GM18870 (cell line): ENCODE measurements at regions not wholly inside any gene's neighbourhood (a gene's known extent, or its start where the extent isn't known, plus 50 kb on each side); places are given as distances from the start of the nearest gene placed in this dataset.

ENCODE experiments used
- ATAC-seq: cut with Tn5 transposase; IDR thresholded peaks from one replicate; pipeline ENCODE4 v1.9.1; 2021; ENCODE audit warnings: moderate library complexity; ENCODE audit not compliant: unreplicated experiment

DNA sequence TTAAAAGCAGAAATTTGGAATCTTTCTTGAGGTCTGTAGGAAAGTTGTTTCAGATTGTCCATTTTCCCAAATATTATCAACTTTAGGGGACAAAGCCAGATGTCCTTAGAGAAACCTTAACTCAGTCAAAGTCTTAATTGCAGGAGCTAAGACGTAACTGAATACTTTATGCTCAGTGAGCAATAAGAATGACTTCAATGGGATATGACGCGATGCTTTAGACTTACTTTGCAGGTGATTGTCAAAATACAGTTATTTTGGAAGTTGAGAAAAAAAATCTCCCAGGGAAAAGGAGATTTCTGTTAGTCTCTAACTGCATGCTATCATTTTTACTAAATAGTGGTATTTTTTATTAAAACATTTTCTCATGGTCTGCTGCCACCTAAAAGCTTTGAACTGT is 750.9 kb upstream of the STXBP6 start:
- no peak for ATAC-seq

DNA sequence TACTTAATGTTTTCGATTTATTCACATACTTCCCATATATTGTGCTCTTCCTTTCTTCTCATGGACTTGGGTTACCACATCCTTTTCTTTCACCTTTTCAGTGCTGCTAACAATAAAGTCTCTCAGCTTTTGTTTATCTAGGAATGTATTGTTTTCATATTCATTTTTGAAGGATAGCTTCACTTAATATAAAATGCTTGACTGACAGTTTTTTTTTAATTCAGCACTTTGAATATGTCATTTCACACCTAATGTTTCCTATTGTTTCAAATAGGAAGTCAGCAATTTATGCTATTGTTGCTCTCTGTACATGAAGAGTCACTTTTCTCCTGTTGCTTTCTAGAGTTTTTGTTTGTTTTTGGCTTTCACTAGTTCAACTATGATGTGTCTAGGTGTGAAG is 738.3 kb upstream of the STXBP6 start:
- ATAC-seq, result no peak

DNA sequence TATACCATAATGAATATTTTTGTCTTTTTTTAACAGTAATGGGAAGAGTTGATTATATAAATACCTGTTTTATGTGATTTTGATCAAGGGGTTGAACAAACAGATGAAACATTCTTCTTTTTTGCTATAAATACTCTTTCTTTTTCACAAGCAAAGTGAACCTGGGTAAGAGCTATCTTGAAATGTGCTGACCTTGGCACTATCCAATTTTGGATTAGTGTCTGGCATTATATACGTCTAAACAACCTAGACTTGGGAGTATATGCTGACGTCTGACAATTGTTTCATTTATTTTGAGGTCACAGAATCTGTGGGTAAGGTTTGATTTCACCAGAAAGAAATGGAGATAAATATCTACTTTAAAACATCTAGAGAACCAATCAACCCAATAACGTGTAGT is 716.0 kb upstream of the STXBP6 start:
- no peak for ATAC-seq

DNA sequence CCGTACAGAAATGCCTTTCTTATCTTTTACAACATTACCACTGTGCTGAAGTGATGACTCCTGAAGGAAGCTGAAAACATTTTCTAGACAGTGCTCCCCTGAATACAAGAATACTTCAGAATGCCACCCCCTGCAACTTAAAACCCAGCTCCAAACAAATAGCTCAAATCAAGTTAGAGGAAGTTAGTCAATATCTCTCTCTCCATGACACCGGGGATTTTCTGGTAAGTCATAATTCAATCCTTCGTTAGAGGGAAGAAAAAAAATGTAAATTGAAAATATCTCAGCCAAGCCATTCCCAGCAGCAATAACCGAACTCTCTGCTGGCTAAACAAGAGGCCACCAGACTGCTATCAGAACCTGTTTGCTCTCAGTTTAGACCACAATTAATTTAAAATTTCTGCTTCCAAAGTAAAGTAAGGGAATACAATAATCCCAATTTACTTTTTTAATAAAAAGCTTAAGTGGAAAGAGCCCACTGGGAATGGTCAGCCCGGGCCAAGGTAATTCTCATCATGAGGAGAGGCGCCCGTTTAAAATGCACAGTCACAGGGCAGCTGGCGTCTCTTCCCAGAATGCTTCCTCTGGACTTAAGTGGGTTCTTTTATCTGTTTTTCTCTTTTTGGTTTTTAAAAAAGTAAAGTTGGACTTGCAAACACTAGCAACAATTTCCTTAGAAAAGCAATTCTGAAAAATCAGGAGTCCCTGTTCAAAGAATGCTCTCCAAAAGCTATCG is 710.1 kb upstream of the STXBP6 start:
- ATAC-seq, result no peak

DNA sequence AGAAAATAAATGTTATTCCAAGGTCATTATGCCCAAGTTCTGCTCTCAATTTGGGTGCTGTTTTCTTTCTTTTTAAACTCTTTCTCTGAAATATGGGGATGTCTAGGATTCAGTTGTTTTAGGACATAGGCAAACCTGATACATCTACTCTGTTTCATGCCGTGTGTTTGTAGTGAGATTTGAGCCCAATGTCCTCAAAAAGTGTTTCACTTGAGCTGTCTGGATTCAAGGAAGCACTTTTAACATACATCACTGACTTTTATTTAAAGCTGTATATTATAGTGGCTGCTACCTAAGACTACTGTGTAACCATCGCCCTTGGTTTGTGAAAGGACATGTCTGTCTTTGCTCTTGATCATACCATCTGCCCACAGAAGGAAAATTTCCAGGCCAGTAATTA is 709.3 kb upstream of the STXBP6 start:
- ATAC-seq, result no peak

DNA sequence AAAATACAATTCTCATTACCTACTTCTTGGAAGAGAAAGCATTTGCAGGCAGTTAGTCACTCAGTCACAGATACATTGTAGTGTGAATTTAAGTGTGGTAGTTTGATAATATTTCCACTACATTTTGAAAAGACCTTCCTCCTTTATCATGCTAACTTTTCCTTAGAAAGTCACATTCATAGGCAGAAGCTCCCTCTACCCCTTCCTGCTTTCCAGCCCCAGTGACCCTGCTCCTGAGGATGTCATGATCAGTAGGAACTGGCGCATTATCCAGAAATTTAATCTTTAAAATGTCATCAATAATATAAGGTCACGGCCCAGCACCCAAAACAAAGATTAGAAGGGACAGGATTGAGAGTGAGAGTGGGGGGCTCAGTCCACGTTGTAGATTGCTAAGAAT is 707.4 kb upstream of the STXBP6 start:
- ATAC-seq, result no peak

DNA sequence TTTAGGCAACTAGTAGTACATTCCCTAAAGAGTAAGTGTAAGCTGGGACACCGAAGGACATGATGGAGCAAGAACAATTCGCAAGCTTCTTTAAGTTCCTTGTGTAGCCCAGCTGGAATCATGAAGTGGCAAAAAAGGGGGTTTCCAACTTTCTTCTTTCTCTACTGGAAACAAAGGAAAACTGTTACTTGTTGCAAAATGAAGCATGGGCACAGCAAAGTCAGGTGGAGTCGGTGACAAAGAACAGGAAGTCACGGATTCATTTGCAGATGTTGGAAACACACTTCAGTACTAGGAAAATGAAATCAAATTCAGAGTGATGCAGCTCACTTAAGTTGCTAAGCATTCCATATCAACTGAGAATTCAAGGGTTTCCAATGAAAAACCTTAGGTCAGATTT is 706.9 kb upstream of the STXBP6 start:
- ATAC-seq, result no peak

DNA sequence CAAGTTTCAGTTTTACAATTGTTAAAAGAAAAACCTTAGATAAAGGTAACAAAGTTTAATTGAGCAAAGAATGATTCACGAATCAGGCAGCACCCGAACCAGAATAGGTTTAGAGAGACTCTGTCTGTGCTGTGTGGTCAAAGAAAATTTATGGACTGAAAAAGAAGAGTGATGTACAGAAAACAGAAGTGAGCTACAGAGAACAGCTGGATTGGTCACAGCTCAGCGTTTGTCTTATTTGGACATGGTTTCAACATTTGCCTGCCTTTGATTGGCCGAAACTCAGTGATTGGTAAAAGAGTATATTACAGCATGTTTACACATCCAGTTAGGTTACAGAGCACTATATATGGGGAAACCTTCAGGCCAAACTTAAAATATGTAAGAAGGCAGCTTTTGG is 703.2 kb upstream of the STXBP6 start:
- ATAC-seq, result no peak

DNA sequence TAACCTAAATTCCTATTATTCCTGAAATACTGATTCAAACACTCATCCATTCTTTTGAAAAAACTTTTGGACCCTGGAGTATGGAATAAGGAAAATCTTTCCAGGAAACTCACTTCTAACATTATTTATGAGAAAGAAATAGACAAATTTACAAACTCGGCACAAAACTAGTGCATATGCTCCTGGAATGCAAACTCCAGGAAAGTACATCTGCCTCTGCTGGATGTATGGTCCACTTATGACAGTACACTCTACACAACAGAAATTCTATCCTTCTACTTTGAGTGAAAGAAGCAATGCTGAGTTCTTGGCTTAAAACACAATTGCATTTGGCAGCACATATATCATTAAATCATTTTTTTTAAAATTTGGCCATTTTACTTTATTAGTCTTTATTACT is 700.5 kb upstream of the STXBP6 start:
- ATAC-seq, result no peak
